ENCODE measurements at regions not wholly inside any gene's neighbourhood (a gene's known extent, or its start where the extent isn't known, plus 50 kb on each side); places are given as distances from the start of the nearest gene placed in this dataset.

DNA sequence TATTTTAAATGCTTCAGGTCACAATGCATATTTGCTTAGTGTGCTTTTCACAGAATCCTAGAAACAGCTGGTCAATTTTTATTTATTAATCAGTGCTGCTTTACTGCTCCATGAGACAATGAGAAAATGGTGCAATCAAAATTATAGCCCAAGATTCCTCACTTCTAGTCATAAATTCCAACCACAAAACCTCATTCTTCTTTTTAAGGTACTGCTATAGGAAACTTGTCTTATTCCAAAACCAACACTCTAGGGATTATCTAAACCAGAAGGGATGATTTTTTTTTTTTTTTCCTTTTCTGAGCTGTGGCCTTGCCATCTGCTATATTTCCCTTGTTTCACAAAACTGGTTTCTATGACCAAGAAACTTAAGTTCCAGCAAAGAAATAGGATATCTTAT, 64.0 kb upstream of the SEMA3A start:
- TF ChIP-seq, protein P1, sequence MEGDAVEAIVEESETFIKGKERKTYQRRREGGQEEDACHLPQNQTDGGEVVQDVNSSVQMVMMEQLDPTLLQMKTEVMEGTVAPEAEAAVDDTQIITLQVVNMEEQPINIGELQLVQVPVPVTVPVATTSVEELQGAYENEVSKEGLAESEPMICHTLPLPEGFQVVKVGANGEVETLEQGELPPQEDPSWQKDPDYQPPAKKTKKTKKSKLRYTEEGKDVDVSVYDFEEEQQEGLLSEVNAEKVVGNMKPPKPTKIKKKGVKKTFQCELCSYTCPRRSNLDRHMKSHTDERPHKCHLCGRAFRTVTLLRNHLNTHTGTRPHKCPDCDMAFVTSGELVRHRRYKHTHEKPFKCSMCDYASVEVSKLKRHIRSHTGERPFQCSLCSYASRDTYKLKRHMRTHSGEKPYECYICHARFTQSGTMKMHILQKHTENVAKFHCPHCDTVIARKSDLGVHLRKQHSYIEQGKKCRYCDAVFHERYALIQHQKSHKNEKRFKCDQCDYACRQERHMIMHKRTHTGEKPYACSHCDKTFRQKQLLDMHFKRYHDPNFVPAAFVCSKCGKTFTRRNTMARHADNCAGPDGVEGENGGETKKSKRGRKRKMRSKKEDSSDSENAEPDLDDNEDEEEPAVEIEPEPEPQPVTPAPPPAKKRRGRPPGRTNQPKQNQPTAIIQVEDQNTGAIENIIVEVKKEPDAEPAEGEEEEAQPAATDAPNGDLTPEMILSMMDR (conservative IDR thresholded peaks at IDR 0.05; ENCODE audit: low read length): no peak
- peak; percentile 90 for DNase-seq (ENCODE audit: low read depth)
- no peak overlapping the region for H3K4me3 ChIP-seq (ENCODE audit: low read length)

DNA sequence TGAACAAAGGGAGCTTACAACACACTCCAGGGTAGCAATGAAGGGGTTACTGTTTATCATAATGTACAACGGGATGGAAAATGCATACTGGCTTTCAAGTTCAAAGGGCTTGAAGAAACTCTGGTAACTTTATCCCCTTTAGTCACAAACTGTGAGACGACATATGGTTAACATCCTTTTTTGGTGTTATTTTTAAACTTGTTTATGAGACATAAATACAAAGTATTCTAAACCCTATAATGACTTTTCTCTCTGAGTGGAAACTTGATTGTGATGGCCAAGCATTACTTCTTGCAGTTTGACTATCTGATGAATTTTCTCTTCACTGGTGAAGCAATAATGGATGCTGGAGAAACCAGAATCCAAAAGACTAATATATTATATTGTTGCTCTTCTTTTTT, 62.0 kb upstream of the SEMA3A start:
- TF ChIP-seq, protein P1 (conservative IDR thresholded peaks at IDR 0.05; ENCODE audit: low read length): no peak

DNA sequence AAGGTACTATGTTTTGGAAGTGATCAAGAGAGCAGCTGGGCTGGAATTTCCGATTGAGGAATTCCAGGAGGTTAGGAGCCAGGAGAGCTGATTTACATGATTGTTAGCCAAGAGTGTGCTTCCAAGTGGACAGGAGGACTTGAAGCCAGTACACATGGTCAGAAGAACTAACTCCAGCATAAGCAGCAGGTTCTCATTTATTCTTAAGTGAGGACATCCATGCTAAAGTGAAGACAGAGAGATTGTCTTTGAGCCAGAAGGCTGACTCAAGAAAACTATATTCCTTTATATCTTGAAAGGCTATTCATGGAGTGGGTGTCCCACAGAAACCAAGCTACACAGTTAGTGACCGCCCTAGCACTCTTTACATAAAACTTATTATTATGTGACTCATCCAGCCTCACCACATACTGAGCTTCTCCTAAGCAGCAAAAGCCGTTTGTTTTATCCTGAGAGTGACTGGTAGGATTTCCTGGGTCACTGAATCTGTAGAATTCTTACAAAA, 56.7 kb upstream of the SEMA3A start:
- peak; percentile 93 for DNase-seq (ENCODE audit: low read depth)
- H3K4me3 ChIP-seq (ENCODE audit: low read length): no peak overlapping the region
- TF ChIP-seq, protein P1 (conservative IDR thresholded peaks at IDR 0.05; ENCODE audit: low read length): no peak

More for the DNA sequence above, 62.0 kb upstream of the SEMA3A start:
- H3K4me3 ChIP-seq (ENCODE audit: low read length): no peak overlapping the region
- DNase-seq (ENCODE audit: low read depth): no peak

DNA sequence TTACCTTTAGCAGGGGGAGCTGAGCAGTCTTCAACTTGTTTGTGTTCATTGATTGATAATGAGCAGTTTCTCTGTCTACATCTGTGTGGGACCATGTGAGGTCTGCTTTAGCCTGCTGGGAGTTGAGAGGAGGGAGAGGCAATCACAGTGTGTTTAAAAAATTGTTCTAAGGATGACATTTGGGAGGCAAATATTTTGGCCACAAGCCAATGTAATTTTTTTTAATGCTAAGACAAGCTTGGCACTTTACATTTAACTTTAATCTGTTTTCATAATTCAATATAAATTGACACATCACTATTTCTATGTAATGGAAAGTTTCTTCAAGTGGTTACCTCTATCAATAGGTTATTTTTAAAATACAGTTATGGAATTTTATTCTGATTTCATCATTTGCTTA, 55.9 kb upstream of the SEMA3A start:
- DNase-seq (ENCODE audit: low read depth): no peak
- TF ChIP-seq, protein P1 (conservative IDR thresholded peaks at IDR 0.05; ENCODE audit: low read length): no peak
- no peak overlapping the region for H3K4me3 ChIP-seq (ENCODE audit: low read length)

DNA sequence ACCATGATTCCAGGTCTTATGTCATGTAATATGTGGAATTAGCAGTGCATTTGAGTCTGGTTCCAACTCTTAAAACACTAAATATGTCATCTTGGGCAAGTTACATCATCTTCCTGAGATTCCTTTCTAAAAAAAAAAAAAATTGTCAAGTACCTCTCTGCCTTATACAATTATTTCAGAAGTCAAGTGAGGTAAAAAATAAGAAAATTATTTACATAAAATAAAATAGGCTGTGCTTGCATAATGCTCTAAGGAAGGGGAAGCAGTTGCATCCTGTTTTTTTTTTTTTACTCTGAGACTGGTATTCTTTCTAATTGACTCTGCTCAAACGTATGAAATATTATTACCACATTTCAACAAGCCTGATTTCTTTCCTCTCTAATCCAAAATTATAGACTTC, 55.1 kb upstream of the SEMA3A start:
- no peak for DNase-seq (ENCODE audit: low read depth)
- no peak overlapping the region for H3K4me3 ChIP-seq (ENCODE audit: low read length)
- TF ChIP-seq, protein P1 (conservative IDR thresholded peaks at IDR 0.05; ENCODE audit: low read length): no peak

DNA sequence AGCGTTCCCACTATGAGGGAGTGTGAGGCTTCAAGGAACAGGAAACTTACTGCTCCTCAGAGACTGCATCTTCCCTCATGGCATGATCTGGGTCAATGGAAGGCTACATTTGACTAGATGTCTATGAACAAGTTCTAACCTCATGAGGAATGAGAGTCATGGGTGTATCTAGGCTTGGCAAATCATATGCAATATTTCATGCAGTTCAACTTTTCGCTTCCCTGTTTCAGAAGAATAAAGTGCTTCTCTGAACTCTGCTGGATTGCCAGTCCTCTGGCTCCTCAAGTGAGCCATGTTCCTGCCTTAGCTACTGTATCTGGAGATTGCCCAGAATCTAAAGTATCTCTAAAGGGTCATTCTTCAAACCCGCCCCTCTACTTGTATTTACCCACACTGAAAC, 54.3 kb upstream of the SEMA3A start:
- DNase-seq (ENCODE audit: low read depth): no peak
- TF ChIP-seq, protein P1 (conservative IDR thresholded peaks at IDR 0.05; ENCODE audit: low read length): no peak
- no peak overlapping the region for H3K4me3 ChIP-seq (ENCODE audit: low read length)

DNA sequence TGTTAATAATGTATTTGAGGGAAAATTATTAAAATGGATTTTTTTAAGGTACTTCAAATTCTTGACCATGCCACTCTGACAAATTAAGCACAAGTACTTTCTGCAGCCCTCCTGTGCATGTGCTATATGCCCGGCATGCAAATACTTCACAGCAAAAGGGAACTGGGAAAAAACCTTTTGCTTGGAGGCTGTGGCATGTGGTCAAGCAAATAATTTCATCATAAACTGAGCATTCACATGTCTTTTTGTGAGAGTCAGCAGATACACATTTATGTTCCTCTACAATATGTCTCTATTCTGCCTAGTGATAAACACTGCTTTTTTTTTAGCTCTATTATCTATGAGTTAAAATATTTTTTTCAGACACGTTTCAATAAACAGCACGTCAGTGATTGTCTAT, 53.7 kb upstream of the SEMA3A start:
- peak; percentile 23 for DNase-seq (ENCODE audit: low read depth)
- no peak overlapping the region for H3K4me3 ChIP-seq (ENCODE audit: low read length)
- TF ChIP-seq, protein P1 (conservative IDR thresholded peaks at IDR 0.05; ENCODE audit: low read length): no peak

Data from AG10803 (cell line).